ENCODE measurements at regions not wholly inside any gene's neighbourhood (a gene's known extent, or its start where the extent isn't known, plus 50 kb on each side); places are given as distances from the start of the nearest gene placed in this dataset.
A peak's percentile ranks its signal among the peaks of the same experiment; 100 is the strongest.

GRCh38 chr4:54986095-54986846 lies 139.1 kb downstream of the KDR start:
- no peak for DNase-seq

DNA sequence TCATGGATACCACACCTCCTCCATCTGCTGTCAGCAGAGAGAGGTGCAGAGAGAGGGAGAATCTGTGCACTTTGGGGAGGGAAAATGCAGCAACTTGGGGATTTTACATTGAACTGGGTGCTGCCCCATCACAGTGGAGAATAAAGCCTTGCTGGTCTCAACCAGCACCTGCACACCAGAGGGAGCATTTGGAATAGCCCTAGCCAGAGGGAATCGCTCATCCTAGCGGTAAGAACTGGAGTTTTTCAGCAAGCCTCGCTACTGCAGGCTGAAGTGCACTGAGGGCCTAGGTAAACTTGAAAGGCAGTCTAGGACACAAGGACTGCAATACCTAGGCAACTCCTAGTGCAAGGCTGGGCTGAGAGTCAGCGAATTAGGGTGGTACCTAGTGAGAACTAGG lies 148.7 kb downstream of the KDR start:
- DNase-seq: no peak

DNA sequence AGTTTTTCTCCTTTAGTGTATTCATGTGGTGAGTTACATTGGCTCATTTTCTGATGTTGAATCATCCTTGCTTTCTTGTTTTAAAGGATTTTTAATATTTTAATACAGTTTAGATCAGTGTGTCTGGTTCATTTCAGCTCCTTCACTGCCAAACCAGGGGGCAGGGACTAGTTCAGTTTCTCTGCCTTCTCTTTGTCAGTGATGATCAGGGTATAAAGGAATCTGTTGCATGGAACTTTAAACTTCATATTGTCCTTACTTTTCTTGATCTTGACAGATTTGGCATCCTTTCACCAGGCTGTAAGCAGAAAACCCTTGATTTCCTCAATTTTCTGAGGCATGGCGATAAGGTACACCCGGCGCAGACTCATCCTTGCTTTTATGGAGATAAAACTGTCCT lies 149.4 kb downstream of the KDR start:
- no peak for DNase-seq

DNA sequence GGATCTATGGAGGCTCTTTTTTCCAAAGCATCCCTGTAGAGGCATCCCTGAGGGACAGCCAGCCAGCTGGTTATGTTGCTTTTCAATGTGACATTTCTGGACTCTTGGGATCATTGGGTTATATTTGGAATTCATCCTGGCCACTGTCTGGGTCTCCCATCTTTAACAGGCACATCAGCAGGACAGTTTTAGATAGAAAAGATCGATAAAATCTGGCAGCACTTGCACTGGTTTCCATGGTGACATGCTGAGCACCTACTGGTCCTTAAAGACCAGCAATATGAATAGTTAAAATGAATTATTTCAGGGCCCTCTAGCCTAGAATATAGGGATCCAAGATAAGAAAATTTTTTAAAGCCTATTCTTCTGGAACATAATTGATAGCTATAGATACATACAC lies 151.6 kb downstream of the KDR start:
- no peak for DNase-seq

DNA sequence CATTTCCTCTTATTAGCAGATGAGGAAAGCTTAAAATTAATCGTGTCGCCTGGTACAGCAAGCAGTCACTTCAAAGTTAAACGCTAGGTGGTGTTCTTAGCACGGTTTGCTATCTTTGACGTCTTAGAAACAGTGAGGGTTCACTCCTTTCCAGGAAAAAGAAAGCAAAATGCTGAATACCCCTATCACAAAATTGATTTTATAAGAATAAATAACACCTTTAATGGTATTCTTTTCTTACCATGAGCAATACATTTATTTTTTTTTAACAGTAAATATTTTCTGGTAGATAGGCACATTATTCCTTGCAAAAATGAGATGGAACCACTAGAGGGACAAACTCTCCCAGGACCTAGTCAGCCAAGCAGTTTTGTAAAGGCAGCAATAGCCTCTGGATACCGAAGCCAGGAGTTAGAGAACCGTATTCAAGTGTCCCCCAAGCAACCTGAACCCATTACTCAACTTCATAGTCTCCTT lies 153.9 kb downstream of the KDR start:
- DNase-seq: peak; percentile 36

DNA sequence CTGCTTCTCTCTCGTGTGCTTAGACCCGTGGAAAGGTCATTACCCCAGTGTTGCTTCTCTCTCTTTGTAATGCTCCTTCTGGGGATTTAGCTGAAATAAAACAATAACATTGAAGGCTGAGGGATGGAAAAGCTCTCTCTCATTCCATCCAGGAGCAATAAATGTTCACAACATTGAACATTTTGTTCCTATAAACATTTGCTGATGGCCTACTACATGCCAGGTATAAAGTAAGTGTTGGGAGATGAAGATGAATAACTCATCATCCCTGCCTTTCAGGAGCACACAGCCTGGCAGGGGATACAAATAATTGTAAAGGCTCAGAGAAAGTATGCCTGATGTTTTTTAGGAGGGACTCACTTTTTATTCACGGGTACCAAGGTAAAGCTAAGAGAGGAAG lies 158.1 kb downstream of the KDR start:
- no peak for DNase-seq

DNA sequence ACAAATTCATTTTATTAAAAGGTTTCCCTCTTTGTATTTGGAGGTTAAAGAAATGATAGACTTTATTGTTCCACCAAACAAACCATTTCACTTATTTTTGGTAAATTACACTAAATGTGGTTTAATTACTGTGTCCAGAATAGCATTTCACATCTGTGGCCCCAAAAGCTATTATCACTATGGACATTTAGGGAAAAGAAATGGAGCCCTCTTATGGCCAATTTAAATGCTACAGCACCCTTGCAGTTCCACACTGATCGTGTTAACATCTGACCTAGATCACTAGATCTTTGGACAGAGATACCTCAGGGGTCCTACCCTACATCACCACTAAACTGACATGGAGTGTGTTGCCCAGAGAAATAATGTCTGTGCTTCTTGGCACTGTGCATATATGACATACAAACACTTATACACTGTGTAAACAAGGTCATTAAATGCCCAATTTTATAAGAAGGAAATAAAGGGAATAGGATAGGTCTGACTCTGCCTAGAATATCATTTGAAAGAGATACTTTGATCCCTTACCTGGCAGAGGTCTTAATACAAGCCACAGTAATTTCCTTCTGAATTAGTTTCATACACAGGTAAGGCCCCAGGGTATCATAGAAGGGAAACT lies 163.9 kb downstream of the KDR start:
- no peak for DNase-seq

DNA sequence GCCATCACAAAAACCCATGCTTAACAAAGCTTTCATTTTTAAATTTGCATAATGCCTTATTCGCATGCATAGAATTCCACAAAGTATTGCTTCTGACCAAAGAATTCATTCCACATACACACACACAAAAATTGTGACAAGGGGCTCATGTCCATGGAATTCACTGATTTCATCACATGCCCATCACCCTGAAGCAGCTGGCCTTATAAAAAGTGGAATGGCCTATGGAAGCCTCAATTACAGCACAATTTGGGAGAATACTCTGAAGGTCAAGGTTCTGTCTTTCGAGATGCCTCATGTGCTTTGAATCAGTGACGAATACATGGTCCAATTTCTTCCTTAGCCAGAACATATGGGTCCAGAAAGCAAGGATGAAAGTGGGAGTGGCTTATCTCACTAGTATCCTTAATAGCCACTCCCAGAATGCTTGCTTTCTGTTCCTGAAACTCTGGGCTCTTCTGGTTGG lies 165.7 kb downstream of the KDR start:
- no peak for DNase-seq

DNA sequence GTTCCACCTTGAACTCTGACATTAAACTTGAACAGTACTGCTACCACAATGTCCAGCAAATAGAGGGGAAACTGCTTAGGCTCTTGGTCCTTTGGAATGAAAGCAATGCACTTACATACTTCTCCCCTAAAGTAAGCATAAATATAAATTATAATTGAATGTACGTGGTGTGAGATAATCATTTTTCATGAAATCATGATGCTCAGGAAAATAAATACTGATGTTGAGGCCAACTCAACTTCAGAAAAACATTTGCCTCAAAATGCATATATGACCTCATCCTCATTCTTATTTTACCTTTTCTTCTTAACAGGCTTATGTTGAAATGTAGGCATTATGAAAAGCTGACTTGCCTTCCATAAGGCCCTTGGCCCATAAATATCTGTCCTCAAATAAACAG lies 166.3 kb downstream of the KDR start:
- DNase-seq: no peak

- DNase-seq: no peak
Observed at GRCh38 chr4:54958236-54958635, 167.2 kb downstream of the KDR start.

DNA sequence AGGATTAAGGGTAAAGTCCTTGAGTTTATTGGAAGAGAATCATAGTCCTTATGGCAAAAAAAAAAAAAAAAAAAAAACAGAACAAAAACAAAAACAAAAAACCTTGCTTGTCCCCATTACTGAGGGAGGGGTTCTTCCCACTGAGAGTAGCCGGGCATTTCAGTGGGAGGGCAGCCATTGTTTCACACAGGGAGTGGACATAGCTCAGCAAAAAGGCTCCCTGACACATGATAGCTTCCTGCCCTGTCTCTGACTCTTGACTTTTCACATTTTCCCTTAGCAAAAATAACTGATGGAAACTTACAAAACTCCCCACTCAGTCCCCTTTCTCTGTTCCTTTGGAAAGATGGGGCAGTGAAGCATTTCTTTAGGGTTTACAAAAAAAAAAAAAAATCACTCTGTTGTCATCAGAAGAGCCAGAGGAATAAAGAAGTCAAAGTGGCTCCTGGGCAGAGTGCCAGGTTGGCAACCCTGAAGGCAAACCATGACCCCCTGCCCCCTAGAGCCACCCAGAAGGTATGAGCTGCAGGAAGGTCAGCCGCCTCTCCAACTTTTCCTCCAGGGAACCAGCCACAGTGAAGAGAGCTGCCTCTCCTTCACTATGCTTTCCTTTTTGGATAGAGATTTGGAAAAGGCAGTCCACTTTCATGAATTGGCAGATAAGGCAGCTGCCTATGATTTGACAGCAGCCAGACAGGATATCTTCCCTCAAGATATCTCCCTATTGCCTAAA lies 170.6 kb downstream of the KDR start:
- no peak for DNase-seq

DNA sequence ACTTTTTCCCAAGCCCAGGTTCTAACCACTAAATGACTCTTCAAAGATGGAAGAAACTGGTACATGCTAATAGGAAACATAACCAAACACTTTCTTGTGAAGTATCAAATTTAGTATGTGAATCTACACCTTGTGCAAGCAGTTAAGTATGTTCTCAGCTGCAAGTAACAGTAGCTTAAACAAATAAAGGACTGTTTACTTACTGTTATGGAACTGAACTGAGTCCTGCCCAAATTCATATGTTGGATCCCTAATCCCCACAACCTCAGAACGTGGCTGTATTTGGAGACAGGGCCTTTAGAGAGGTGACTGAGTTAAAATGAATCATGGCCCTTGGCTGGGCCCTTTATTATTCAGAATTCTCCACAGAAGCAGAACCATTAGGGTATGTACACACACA lies 178.7 kb downstream of the KDR start:
- DNase-seq: no peak

GRCh38 chr4:54945838-54946237 lies 179.6 kb downstream of the KDR start:
- DNase-seq: no peak

- peak; percentile 22 for DNase-seq
Observed at GRCh38 chr4:54942721-54943120, 182.7 kb downstream of the KDR start.

GRCh38 chr4:54941994-54942552 lies 183.3 kb downstream of the KDR start:
- DNase-seq: peak; percentile 17

- no peak for DNase-seq
Observed at GRCh38 chr4:54940996-54941865, 184.2 kb downstream of the KDR start.

DNA sequence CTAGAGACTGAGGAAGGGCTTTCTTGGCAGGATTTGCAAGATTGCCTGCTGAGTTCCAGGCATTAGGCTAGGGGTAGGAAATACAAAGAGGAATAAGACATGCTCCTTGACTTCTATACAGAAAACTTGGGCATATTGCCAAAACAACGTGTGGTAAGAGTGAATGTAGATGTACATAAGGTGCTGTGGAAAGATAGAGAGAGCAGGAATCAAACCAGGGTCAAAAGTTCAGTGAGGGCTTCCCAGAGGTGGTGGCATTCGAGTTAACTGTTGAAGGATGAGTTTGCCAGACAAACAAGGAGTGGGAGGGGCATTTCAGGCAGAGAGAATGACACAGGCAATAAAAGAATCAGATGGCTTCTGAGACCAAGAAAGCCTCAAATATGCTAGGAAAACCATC lies 187.9 kb downstream of the KDR start:
- DNase-seq: no peak

DNA sequence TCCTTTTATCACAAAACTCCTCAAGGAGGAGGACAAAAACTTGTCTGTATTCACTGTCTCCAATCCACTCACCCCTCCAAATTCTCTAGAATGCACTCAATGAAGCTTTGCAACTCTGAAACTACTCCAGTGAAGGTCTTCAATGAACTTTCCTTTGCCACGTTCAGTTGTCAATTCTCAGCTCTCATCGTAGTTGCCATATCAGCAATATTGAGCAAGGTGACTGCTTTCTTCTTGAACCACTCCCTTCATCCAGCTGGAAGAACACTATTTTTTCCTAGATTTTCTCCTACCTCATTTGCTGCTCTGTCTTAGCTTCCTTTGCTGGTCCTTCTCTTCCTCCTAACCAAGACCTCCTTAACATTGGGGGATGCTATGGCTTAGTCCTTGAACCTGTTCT lies 191.8 kb downstream of the KDR start:
- DNase-seq: no peak

DNA sequence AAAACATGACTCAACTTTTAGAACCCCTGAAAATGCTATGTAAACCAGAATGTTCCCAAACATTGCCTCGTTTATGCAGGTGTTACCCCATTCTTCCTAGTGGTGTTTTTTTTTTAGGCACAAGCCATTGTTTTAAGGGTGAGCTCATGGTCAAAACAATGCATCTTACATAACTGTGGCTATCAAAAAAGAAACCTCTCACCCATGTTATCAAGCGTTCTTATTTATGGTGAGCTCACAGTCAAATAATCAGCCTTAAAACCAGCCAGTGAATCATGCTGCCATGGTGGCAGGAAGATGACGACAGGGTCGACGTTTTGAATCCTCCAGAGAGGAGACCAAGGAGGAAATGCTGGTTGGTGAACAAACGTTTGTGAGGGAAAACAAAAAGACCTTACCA lies 195.2 kb downstream of the KDR start:
- no peak for DNase-seq

- DNase-seq: no peak
Observed at GRCh38 chr4:54929459-54929858, 195.9 kb downstream of the KDR start.

GRCh38 chr4:54924891-54925290 lies 200.5 kb downstream of the KDR start:
- DNase-seq: no peak

GRCh38 chr4:54915276-54915675 lies 210.1 kb downstream of the KDR start:
- DNase-seq: no peak

- DNase-seq: no peak
Observed at GRCh38 chr4:54914781-54915180, 210.6 kb downstream of the KDR start.
